OCI-M1 (cell line): ENCODE measurements at regions not wholly inside any gene's neighbourhood (a gene's known extent, or its start where the extent isn't known, plus 50 kb on each side); places are given as distances from the start of the nearest gene placed in this dataset.
A peak's percentile ranks its signal among the peaks of the same experiment; 100 is the strongest.

Experiments used
- DNase-seq: peaks from one replicate; lab custom pipeline; 2025; lab: John Stamatoyannopoulos, UW

- no peak for DNase-seq
These were observed 213.3 kb upstream of the DAB1 start for GRCh38 chr1:57637155-57637554.

- peak; percentile 24 for DNase-seq
These were observed 210.0 kb upstream of the DAB1 start for GRCh38 chr1:57633881-57634280.

- DNase-seq, result no peak
These were observed 209.2 kb upstream of the DAB1 start for GRCh38 chr1:57633056-57633455.

- DNase-seq, result no peak
These were observed 208.5 kb upstream of the DAB1 start for GRCh38 chr1:57632401-57632800.

GRCh38 chr1:57627612-57628011 is 203.8 kb upstream of the DAB1 start:
- no peak for DNase-seq

GRCh38 chr1:57623791-57624538 is 200.1 kb upstream of the DAB1 start:
- no peak for DNase-seq

GRCh38 chr1:57623039-57623790 is 199.4 kb upstream of the DAB1 start:
- DNase-seq, result no peak

GRCh38 chr1:57621776-57622175 is 197.9 kb upstream of the DAB1 start:
- no peak for DNase-seq

GRCh38 chr1:57620605-57621004 is 196.7 kb upstream of the DAB1 start:
- no peak for DNase-seq

GRCh38 chr1:57616921-57617320 is 193.1 kb upstream of the DAB1 start:
- no peak for DNase-seq

GRCh38 chr1:57615956-57616355 is 192.1 kb upstream of the DAB1 start:
- DNase-seq, result no peak

GRCh38 chr1:57612833-57613232 is 189.0 kb upstream of the DAB1 start:
- DNase-seq, result no peak

GRCh38 chr1:57605933-57606332 is 182.1 kb upstream of the DAB1 start:
- DNase-seq, result no peak

GRCh38 chr1:57603696-57604095 is 179.8 kb upstream of the DAB1 start:
- no peak for DNase-seq

GRCh38 chr1:57600424-57600823 is 176.6 kb upstream of the DAB1 start:
- no peak for DNase-seq

- no peak for DNase-seq
These were observed 175.6 kb upstream of the DAB1 start for GRCh38 chr1:57599236-57599994.

- no peak for DNase-seq
These were observed 173.2 kb upstream of the DAB1 start for GRCh38 chr1:57597036-57597435.

GRCh38 chr1:57594002-57594401 is 170.1 kb upstream of the DAB1 start:
- no peak for DNase-seq

GRCh38 chr1:57591842-57592241 is 168.0 kb upstream of the DAB1 start:
- DNase-seq, result no peak

- no peak for DNase-seq
These were observed 167.1 kb upstream of the DAB1 start for GRCh38 chr1:57590978-57591377.

GRCh38 chr1:57586842-57587241 is 163.0 kb upstream of the DAB1 start:
- DNase-seq, result no peak

GRCh38 chr1:57578680-57579079 is 154.8 kb upstream of the DAB1 start:
- no peak for DNase-seq

GRCh38 chr1:57578099-57578498 is 154.2 kb upstream of the DAB1 start:
- no peak for DNase-seq
